HL-60 (cell line): ENCODE measurements at regions not wholly inside any gene's neighbourhood (a gene's known extent, or its start where the extent isn't known, plus 50 kb on each side); places are given as distances from the start of the nearest gene placed in this dataset.

Experiments
- CTCF ChIP-seq: IDR thresholded peaks from one replicate; pipeline ENCODE4 v1.5.1; 2011; ENCODE audit warnings: low read length, control low read depth, inconsistent platforms; ENCODE audit not compliant: insufficient read depth
- GABPA ChIP-seq: IDR thresholded peaks from 2 replicates; pipeline ENCODE4 v1.6.1; 2012; ENCODE audit warnings: low read depth
- POLR2AphosphoS5 ChIP-seq: IDR thresholded peaks from 2 replicates; pipeline ENCODE4 v1.6.1; 2012; ENCODE audit warnings: low read depth
- REST ChIP-seq: IDR thresholded peaks from 2 replicates; pipeline ENCODE4 v1.6.1; 2012; ENCODE audit warnings: low read depth; ENCODE audit not compliant: insufficient replicate concordance
- SPI1 ChIP-seq: IDR thresholded peaks from 2 replicates; pipeline ENCODE4 v1.6.1; 2012; ENCODE audit warnings: low read depth, mild to moderate bottlenecking, borderline replicate concordance

- no peak for TF ChIP-seq CTCF
- TF ChIP-seq SPI1: no peak
- no peak for TF ChIP-seq POLR2AphosphoS5
- TF ChIP-seq REST: no peak
- TF ChIP-seq GABPA: no peak
These were observed 237.1 kb upstream of the PLD5 start for GRCh38 chr1:242761556-242761955.
